Coronary artery (tissue), 2 donors: ENCODE measurements at regions not wholly inside any gene's neighbourhood (a gene's known extent, or its start where the extent isn't known, plus 50 kb on each side); places are given as distances from the start of the nearest gene placed in this dataset.

Source experiments
- DNase-seq: peaks from one replicate; pipeline ENCODE4 v3.0.0-alpha.2; 2017; ENCODE audit warnings: low spot score
- H3K27ac ChIP-seq, 2 donors: fragments of 200-600 bp; sonication (generic); one replicate each; pipeline ENCODE4 v1.5.1; 2016 to 2019
- H3K4me3 ChIP-seq: fragments of 200-600 bp; sonication (generic); 2 replicates; pipeline ENCODE4 v1.5.1; 2016; ENCODE audit warnings: mild to moderate bottlenecking, moderate library complexity
- CTCF ChIP-seq: fragments of 200-600 bp; sonication (generic); IDR thresholded peaks from one replicate; pipeline ENCODE4 v1.5.1; 2019; ENCODE audit warnings: antibody characterized with exemption

- Histone ChIP-seq H3K4me3 (no peak overlapping the region), H3K27ac (no peak overlapping the region)
- no peak for TF ChIP-seq CTCF
- DNase-seq = no peak
Measured at GRCh38 chr10:120375666-120376065, 81.4 kb upstream of the PLPP4 start.

GRCh38 chr10:120381931-120382330, 75.1 kb upstream of the PLPP4 start:
- DNase-seq = no peak
- Histone ChIP-seq H3K27ac (no peak overlapping the region), H3K4me3 (no peak overlapping the region)
- no peak for TF ChIP-seq CTCF

GRCh38 chr10:120382360-120382759, 74.7 kb upstream of the PLPP4 start:
- H3K4me3 ChIP-seq = no peak overlapping the region
- DNase-seq = no peak
- no peak for TF ChIP-seq CTCF
- H3K27ac ChIP-seq = no peak overlapping the region

GRCh38 chr10:120385992-120386391, 71.0 kb upstream of the PLPP4 start:
- Histone ChIP-seq H3K4me3 (no peak overlapping the region), H3K27ac (no peak overlapping the region)
- no peak for TF ChIP-seq CTCF
- no peak for DNase-seq

- H3K27ac ChIP-seq = no peak overlapping the region
- no peak for TF ChIP-seq CTCF
- no peak overlapping the region for H3K4me3 ChIP-seq
- no peak for DNase-seq
Measured at GRCh38 chr10:120386896-120387295, 70.1 kb upstream of the PLPP4 start.

GRCh38 chr10:120387326-120387725, 69.7 kb upstream of the PLPP4 start:
- Histone ChIP-seq H3K4me3 (no peak overlapping the region), H3K27ac (no peak overlapping the region)
- DNase-seq = no peak
- TF ChIP-seq CTCF = no peak

GRCh38 chr10:120392245-120392644, 64.8 kb upstream of the PLPP4 start:
- no peak overlapping the region for H3K4me3 ChIP-seq
- DNase-seq = no peak
- no peak overlapping the region for H3K27ac ChIP-seq
- TF ChIP-seq CTCF = no peak
